GM18498 (cell line): ENCODE measurements at regions not wholly inside any gene's neighbourhood (a gene's known extent, or its start where the extent isn't known, plus 50 kb on each side); places are given as distances from the start of the nearest gene placed in this dataset.
A peak's percentile ranks its signal among the peaks of the same experiment; 100 is the strongest.

Source experiments
- ATAC-seq: cut with Tn5 transposase; IDR thresholded peaks from one replicate; pipeline ENCODE4 v1.9.1; 2021; ENCODE audit warnings: mild to moderate bottlenecking, moderate library complexity; ENCODE audit not compliant: unreplicated experiment

GRCh38 chr5:143694357-143694756, 117.6 kb upstream of the HMHB1 start:
- ATAC-seq: no peak

- ATAC-seq: peak; percentile 98
Measured at GRCh38 chr5:143693651-143694252, 118.2 kb upstream of the HMHB1 start.

GRCh38 chr5:143692342-143692741, 119.6 kb upstream of the HMHB1 start:
- ATAC-seq: no peak

- ATAC-seq: no peak
Measured at GRCh38 chr5:143691945-143692290, 120.0 kb upstream of the HMHB1 start.

- ATAC-seq: no peak
Measured at GRCh38 chr5:143691287-143691944, 120.5 kb upstream of the HMHB1 start.

GRCh38 chr5:143687604-143688003, 124.4 kb upstream of the HMHB1 start:
- ATAC-seq: no peak

GRCh38 chr5:143685246-143685815, 126.6 kb upstream of the HMHB1 start:
- ATAC-seq: no peak

GRCh38 chr5:143683459-143683858, 128.5 kb upstream of the HMHB1 start:
- ATAC-seq: no peak

GRCh38 chr5:143682929-143683386, 129.0 kb upstream of the HMHB1 start:
- no peak for ATAC-seq

GRCh38 chr5:143682246-143682905, 129.6 kb upstream of the HMHB1 start:
- no peak for ATAC-seq

GRCh38 chr5:143680672-143681259, 131.2 kb upstream of the HMHB1 start:
- ATAC-seq: no peak

GRCh38 chr5:143679777-143680176, 132.2 kb upstream of the HMHB1 start:
- no peak for ATAC-seq

- no peak for ATAC-seq
Measured at GRCh38 chr5:143678148-143678905, 133.6 kb upstream of the HMHB1 start.

GRCh38 chr5:143677403-143677802, 134.6 kb upstream of the HMHB1 start:
- ATAC-seq: no peak

- ATAC-seq: no peak
Measured at GRCh38 chr5:143676802-143677201, 135.2 kb upstream of the HMHB1 start.

- no peak for ATAC-seq
Measured at GRCh38 chr5:143674469-143674786, 137.5 kb upstream of the HMHB1 start.

- ATAC-seq: no peak
Measured at GRCh38 chr5:143673676-143674468, 138.1 kb upstream of the HMHB1 start.

- no peak for ATAC-seq
Measured at GRCh38 chr5:143672806-143673205, 139.2 kb upstream of the HMHB1 start.

GRCh38 chr5:143671674-143672569, 140.0 kb upstream of the HMHB1 start:
- ATAC-seq: no peak
